Naive thymus-derived CD8-positive, alpha-beta T cell (primary cell): ENCODE measurements at regions not wholly inside any gene's neighbourhood (a gene's known extent, or its start where the extent isn't known, plus 50 kb on each side); places are given as distances from the start of the nearest gene placed in this dataset.
"Not testable (repeated sequence)": the region's sequence is repeated elsewhere in the genome, so short reads cannot be mapped to it uniquely, and the experiment has no call there.

Source experiments
- ATAC-seq, 2 donors: fragments of 150-1000 bp; cut with Tn5 transposase in 1 of 2; sonication (Bioruptor Pico), chemical (Tn5 transposase) in 1 of 2; 1 replicate in 1 of 2; 2 replicates in 1 of 2; pipeline ENCODE4 v1.10.0; 2021; ENCODE audit warnings: mild to moderate bottlenecking in 2 of 2, moderate library complexity in 2 of 2
- POLR2A ChIA-PET: fragments of 350-600 bp; sonication (Branson Sonifier 250); formaldehyde crosslinking; loops from one replicate; lab custom pipeline; 2021; ENCODE audit warnings: antibody characterized with exemption; lab: Charles Lee
- DNase-seq, 10 donors: peaks; one replicate each; pipeline versions ENCODE4 v3.0.0 to v3.0.0-alpha.2; 2020 to 2022
- H3K27ac Mint-ChIP-seq, 10 donors: one replicate each; pipeline ENCODE4 v1.8.0; 2020 to 2022; ENCODE audit warnings: mild to moderate bottlenecking in 10 of 10, mixed read lengths in 10 of 10, moderate library complexity in 4 of 10, inconsistent platforms in 1 of 10
- H3K27me3 Mint-ChIP-seq, 5 donors: one replicate each; pipeline ENCODE4 v1.8.0; 2021 to 2022; ENCODE audit warnings: mixed read lengths in 5 of 5
- H3K36me3 Mint-ChIP-seq, 3 donors: one replicate each; pipeline ENCODE4 v1.8.0; 2020 to 2022; ENCODE audit warnings: mixed read lengths in 3 of 3, mild to moderate bottlenecking in 2 of 3, inconsistent platforms in 1 of 3
- H3K4me1 Mint-ChIP-seq, 4 donors: one replicate each; pipeline ENCODE4 v1.8.0; 2021 to 2022; ENCODE audit warnings: mixed read lengths in 4 of 4
- H3K4me3 Mint-ChIP-seq, 10 donors: one replicate each; pipeline ENCODE4 v1.8.0; 2020 to 2022; ENCODE audit warnings: mild to moderate bottlenecking in 10 of 10, mixed read lengths in 10 of 10, moderate library complexity in 6 of 10, inconsistent platforms in 1 of 10
- H3K9me3 Mint-ChIP-seq, 9 donors: one replicate each; pipeline ENCODE4 v1.8.0; 2020 to 2022; ENCODE audit warnings: mixed read lengths in 9 of 9, mild to moderate bottlenecking in 3 of 9, inconsistent platforms in 1 of 9, moderate library complexity in 1 of 9

DNA sequence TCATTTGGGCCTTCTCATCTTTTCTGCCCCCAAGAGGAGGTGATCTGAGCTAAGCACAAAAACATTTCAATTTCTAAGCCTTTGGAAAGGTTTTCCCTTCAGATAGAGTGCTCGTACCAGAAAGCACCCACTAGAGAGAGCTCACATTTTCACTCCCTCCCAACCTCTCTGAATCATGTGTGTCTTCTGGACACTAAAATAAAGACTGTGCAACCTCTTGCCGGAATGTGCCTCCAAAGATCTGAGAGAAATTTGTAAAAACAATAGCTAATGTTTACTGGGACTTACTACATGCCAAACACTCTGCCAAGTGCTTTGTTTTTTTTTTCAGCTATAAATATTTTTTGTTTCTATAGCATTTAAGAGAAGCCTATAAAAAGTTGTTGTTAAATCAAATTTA lies 120.6 kb upstream of the LNX1 start:
- H3K27ac Mint-ChIP-seq, result no peak overlapping the region
- POLR2A ChIA-PET, result no interaction called here
- DNase-seq, result no peak
- no peaks in the 10 kb centered on the region for H3K36me3 Mint-ChIP-seq
- H3K27me3 Mint-ChIP-seq, result peaks cover 8 to 50% (median 10%) of the 10 kb centered on the region in 5 donors
- ATAC-seq, result no peak
- no peak overlapping the region for H3K4me3 Mint-ChIP-seq
- no peaks in the 10 kb centered on the region for H3K4me1 Mint-ChIP-seq
- no peaks in the 10 kb centered on the region for H3K9me3 Mint-ChIP-seq

DNA sequence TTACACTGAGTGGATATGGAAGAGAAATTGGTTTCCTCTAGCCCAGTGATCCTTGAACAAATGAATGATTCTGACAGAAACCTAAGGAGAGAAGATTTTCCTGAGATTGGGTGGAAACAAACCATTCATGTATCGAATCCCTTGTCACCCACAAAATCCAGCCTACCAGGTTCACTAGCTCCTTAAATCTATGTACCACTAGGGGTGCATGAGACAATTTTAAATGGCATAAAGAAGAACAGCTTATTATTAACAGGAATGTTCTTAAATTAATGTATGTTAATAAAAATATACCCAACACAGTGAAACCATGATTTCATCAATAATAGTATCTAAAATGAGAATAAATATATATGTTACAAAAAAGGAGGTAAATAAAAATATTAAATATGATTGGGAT lies 118.4 kb upstream of the LNX1 start:
- Mint-ChIP-seq H3K27me3 (peaks cover 4 to 55% (median 14%) of the 10 kb centered on the region in 5 donors), H3K9me3 (no peaks in the 10 kb centered on the region), H3K4me1 (peaks cover 0 to 6% (median 0%) of the 10 kb centered on the region in 4 donors), H3K27ac (no peak overlapping the region), H3K36me3 (no peaks in the 10 kb centered on the region), H3K4me3 (no peak overlapping the region)
- no peak for ATAC-seq
- no peak for DNase-seq
- POLR2A ChIA-PET, result no interaction called here

DNA sequence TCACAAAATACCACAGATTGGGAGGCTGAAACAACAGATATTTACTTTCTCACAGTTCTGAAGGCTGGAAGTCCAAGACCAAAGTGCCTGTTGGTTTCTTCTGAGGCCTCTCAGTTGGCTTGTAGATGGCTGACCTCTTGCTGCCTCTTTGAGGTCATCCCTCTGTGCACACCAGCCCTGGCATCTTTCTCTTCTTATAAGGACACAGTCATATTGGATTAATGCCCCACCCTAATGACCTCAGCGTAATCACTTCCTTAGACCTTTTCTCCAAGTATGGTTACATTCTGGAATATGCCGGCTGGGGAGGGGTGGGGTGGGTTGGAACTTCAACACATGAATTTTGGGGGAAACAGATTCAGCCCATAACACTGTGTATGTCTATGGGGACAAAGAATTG lies 116.2 kb upstream of the LNX1 start:
- Mint-ChIP-seq H3K9me3 (no peaks in the 10 kb centered on the region), H3K27me3 (peaks cover 1 to 52% (median 11%) of the 10 kb centered on the region in 5 donors), H3K36me3 (no peaks in the 10 kb centered on the region), H3K4me3 (no peak overlapping the region), H3K4me1 (peaks cover 5 to 20% (median 10%) of the 10 kb centered on the region in 4 donors), H3K27ac (no peak overlapping the region)
- DNase-seq (no peak), ATAC-seq (no peak)
- POLR2A ChIA-PET, result no interaction called here

DNA sequence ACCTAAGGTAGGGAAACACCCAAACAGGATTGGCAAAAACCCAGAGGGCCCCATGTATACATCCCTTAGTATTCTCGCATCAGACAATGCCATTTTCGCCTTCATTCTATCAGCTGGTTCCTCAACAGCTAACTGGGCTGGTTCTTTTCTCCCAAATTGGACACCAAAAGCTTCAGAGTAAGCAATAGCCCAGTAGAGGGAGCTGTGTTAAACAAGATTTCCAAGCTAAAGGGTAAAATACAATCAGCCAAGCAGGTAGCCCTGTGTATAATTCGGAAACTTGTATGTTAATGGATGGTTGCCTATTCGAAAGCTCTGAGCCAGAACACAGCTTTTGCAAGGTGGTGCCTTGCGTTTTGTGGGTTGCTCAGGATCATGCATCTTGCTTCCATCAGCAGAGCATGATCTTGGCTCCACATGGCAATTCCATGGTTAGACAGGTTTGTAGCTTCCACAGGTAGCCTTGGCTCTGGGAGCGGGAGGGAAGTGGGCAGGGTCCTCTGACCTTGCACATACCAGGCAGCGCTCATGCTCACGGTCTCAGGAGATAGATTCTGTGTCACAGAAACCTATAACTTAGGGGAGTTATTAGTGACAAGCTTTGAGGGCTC lies 115.2 kb upstream of the LNX1 start:
- Mint-ChIP-seq H3K9me3 (no peaks in the 10 kb centered on the region), H3K36me3 (no peaks in the 10 kb centered on the region), H3K27ac (no peak overlapping the region), H3K4me1 (peaks cover 6 to 24% (median 13%) of the 10 kb centered on the region in 4 donors), H3K4me3 (no peak overlapping the region), H3K27me3 (peaks cover 1 to 46% (median 11%) of the 10 kb centered on the region in 5 donors)
- POLR2A ChIA-PET, result no interaction called here
- ATAC-seq, result no peak
- no peak for DNase-seq

DNA sequence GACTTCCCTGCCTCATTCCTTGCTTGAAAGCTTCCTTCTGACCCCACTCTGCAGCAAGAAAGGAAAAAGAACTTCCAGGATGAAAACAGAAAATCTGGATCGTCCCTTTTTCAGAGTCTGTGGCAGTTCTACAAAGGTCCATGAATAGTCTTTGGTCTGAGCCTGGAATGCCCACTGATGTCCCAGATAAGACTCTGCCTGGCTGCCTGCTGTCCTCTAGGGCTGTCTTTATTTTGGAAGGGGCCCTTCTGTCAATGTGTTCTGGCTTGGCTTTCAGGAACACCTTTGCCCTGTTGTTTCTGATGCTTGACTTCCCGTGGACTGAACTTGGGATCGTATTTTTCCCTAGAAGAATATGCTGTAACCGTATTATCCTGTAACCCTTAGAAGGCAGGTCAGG lies 114.7 kb upstream of the LNX1 start:
- Mint-ChIP-seq H3K36me3 (no peaks in the 10 kb centered on the region), H3K27me3 (peaks cover 3 to 42% (median 11%) of the 10 kb centered on the region in 5 donors), H3K4me3 (no peak overlapping the region), H3K9me3 (peaks cover 0 to under 1% (median 0%) of the 10 kb centered on the region in 9 donors), H3K27ac (no peak overlapping the region), H3K4me1 (peaks cover 6 to 24% (median 13%) of the 10 kb centered on the region in 4 donors)
- no peak for ATAC-seq
- DNase-seq, result no peak
- POLR2A ChIA-PET, result no interaction called here

DNA sequence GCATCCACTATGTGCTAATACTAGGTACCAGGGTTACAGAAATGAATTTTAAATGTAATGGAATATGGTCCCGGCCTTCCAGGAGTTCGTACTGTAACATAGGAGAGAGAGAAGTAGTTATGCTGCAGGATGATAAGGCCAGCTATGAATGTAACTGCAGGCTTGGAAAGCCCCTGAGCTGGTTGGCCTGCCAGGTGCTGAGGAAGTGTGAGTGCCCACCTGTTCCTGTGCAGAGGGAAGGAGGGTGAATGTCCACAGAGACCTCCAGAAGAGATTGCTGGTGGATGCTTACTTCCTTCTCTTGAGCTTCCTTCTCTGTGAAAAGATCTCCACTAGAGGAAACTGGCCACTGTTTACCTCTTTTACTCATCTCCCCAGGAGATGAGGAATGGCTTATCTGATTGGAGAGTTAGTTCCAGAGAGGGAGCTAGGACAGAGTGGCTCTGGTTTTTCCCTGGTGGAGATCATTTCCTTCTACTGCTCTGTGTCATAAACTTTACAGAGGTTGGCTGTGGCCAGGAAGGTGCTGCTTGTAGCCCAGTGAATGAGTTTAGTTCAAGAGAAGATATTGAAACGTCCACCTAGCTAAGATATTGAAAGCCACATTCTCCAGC lies 114.0 kb upstream of the LNX1 start:
- peaks cover 6 to 24% (median 13%) of the 10 kb centered on the region in 4 donors for H3K4me1 Mint-ChIP-seq
- ATAC-seq, result no peak
- POLR2A ChIA-PET, result no interaction called here
- peaks cover 3 to 42% (median 11%) of the 10 kb centered on the region in 5 donors for H3K27me3 Mint-ChIP-seq
- no peak overlapping the region for H3K4me3 Mint-ChIP-seq
- H3K36me3 Mint-ChIP-seq, result no peaks in the 10 kb centered on the region
- H3K9me3 Mint-ChIP-seq, result peaks cover 0 to 2% (median 0%) of the 10 kb centered on the region in 9 donors
- H3K27ac Mint-ChIP-seq, result no peak overlapping the region
- DNase-seq, result no peak

DNA sequence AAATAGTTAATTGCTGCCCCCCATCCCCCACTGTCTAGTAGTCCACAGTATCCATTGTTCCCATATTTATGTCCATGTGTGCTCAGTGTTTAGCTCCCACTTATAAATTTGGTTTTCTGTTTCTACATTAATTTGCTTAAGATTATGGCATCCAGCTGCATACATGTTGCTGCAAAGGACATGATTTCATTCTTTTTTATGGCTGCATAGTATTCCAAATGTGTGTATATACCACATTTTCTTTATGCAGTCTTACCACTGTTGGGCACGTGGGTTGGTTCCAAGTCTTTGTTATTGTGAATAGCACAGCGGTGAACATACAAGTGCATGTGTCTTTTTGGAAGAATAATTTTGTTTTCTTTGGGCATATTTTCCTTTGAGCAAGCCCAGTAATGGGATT lies 113.0 kb upstream of the LNX1 start:
- no peaks in the 10 kb centered on the region for H3K36me3 Mint-ChIP-seq
- H3K27me3 Mint-ChIP-seq, result peaks cover 3 to 42% (median 15%) of the 10 kb centered on the region in 5 donors
- POLR2A ChIA-PET, result no interaction called here
- H3K4me3 Mint-ChIP-seq, result no peak overlapping the region
- H3K27ac Mint-ChIP-seq, result no peak overlapping the region
- peaks cover 6 to 24% (median 13%) of the 10 kb centered on the region in 4 donors for H3K4me1 Mint-ChIP-seq
- DNase-seq (no peak), ATAC-seq (no peak)
- H3K9me3 Mint-ChIP-seq, result peaks cover 0 to 2% (median 0%) of the 10 kb centered on the region in 9 donors

DNA sequence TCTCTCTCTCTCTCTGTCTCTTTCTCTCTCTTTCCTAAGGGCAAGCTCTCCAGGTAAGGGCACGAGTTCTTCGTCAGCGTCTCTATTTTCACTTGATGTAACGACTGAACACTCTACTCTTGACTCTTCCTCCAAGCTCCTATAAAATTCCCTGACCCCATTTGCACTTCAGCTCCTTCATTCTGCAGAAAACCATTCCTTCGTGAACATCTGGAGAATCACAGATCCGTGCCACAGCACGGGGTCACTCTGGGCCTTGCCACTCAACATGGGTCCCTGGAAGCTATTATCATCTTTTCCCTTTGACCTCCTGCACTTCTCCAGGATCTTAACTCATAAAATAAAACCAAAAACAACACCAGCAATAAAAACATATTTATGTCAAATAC lies 112.0 kb upstream of the LNX1 start:
- DNase-seq, result no peak
- no peak for ATAC-seq
- Mint-ChIP-seq H3K4me3 (peak overlapping the region in 8 of 10 donors; percentile 18 to 80 (median 55)), H3K27ac (peak overlapping the region in 5 of 10 donors; percentile 20 to 86 (median 33)), H3K36me3 (no peaks in the 10 kb centered on the region), H3K27me3 (peaks cover 3 to 37% (median 15%) of the 10 kb centered on the region in 5 donors), H3K9me3 (peaks cover 0 to 2% (median 0%) of the 10 kb centered on the region in 9 donors), H3K4me1 (peaks cover 6 to 24% (median 13%) of the 10 kb centered on the region in 4 donors)
- POLR2A ChIA-PET, result no interaction called here

DNA sequence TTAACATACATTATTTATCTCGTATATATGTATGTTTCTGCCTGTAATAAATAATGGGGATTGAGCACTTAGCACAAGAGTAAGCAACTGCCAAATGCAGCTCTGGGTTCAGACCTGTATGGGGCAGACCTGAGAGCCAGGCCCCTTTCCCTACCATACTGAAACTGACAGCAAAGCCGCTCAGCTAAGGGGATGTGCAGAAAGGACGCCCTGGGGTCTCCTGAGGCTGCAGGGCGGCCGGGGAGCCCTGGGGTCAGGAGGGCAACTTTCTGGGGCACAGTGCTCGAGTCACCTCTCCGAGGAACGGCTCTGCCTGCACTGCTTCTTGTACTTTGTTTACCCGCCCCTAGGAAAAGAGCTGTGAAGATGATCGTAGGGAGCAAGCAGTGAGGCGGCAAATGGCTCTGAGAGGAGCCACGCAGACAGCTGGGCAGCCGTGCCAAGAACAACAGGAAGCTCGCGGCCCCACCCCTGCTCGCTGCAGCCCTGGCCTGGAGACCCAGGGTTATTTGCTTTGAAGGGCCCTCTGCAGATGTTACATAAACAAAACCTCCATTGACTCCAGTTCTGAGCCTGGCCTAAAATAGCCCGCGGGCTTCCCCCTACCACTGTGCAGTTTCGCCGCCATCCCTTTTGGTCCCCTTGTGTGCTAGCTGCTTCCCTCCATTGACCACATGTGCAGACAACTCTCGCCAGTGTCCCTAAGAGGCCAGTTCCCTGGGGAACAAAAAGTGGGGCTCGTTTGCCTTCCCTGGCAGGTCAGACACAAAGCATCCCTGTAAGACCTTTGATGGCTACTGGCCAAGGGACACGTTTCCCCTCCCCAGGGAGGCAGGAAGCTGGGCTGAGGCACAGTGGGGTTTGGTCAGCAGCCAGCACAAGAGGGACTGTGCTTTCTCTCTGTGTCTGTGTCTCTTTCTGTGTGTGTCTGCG lies 111.3 kb upstream of the LNX1 start:
- POLR2A ChIA-PET, result no interaction called here
- Mint-ChIP-seq H3K4me1 (peaks cover 6 to 24% (median 13%) of the 10 kb centered on the region in 4 donors), H3K36me3 (no peaks in the 10 kb centered on the region), H3K4me3 (peak overlapping the region; percentile 18 to 80 (median 60)), H3K27ac (peak overlapping the region in 7 of 10 donors; percentile 20 to 86 (median 49)), H3K9me3 (peaks cover 0 to 2% (median 0%) of the 10 kb centered on the region in 9 donors), H3K27me3 (peaks cover 3 to 31% (median 10%) of the 10 kb centered on the region in 5 donors)
- DNase-seq, result no peak
- ATAC-seq, result peak; percentile 17 to 50

DNA sequence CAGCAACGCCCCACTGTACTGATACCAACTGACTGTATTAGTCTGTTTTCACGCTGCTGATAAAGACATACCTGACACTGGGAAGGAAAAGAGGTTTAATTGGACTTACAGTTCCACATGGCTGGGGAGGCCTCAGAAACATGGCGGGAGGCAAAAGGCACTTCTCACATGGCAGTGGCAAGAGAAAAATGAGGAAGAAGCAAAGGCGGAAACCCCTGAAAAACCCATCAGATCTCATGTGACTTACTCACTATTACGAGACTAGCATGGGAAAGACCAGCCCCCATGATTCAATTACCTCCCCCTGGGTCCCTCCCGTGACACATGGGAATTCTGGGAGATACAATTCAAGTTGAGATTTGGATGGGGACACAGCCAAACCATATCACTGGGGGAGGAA lies 110.0 kb upstream of the LNX1 start:
- DNase-seq, ATAC-seq, H3K9me3 Mint-ChIP-seq, H3K36me3 Mint-ChIP-seq, H3K4me3 Mint-ChIP-seq, POLR2A ChIA-PET: not testable (repeated sequence)
- peaks cover 1 to 17% (median 12%) of the 10 kb centered on the region in 5 donors for H3K27me3 Mint-ChIP-seq
- peaks cover 6 to 24% (median 13%) of the 10 kb centered on the region in 4 donors for H3K4me1 Mint-ChIP-seq
- H3K27ac Mint-ChIP-seq, result peak overlapping the region in 1 of 10 donors; percentile 75

DNA sequence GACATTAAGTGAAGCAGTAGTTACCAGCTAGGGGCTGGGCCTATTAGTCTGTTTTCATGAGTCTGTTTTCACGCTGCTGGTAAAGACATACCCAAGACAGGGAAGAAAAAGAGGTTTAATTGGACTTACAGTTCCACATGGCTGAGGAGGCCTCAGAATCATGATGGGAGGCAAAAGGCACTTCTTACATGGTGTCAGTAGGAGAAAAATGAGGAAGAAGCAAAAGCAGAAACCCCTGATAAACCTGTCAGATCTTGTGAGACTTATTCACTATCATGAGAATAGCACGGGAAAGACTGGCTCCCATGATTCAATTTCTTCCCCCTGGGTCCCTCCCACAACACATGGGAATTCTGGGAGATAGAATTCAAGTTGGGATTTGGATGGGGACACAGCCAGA lies 108.0 kb upstream of the LNX1 start:
- peaks cover 1 to 13% (median 8%) of the 10 kb centered on the region in 5 donors for H3K27me3 Mint-ChIP-seq
- ATAC-seq, H3K9me3 Mint-ChIP-seq, H3K4me3 Mint-ChIP-seq, DNase-seq, H3K36me3 Mint-ChIP-seq, POLR2A ChIA-PET, H3K27ac Mint-ChIP-seq: not testable (repeated sequence)
- peaks cover 6 to 19% (median 13%) of the 10 kb centered on the region in 4 donors for H3K4me1 Mint-ChIP-seq

DNA sequence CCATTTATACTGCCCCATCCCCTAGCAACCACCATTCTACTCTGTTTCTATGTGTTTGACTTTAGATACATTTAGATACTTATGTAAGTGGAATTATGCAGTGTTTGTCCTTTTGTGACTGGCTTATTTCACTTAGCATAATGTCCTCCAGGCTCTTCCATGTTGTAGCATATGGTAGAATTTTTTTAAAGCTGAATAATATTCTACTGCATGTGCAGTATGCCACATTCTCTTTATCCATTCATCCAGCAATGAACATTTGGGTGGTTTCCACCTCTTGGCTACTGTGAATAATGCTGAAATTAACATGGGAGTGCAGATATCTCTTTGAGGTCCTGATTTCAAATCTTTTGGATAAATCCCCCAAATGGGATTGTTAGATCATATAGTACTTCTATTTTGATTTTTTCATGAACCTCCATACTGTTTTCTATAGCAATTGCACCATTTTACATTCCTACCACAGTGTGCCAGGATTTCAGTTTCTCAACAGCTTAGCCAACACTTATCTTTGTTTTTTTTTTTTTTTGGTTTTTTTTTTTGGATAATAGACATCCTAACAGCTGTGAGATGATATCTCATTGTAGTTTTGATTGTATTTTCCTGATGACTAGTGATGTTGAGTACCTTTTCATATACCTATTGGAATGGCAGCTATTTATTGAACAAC lies 105.9 kb upstream of the LNX1 start:
- H3K27ac Mint-ChIP-seq, result no peak overlapping the region
- ATAC-seq, result no peak

More for the DNA sequence above, 105.9 kb upstream of the LNX1 start:
- POLR2A ChIA-PET, result interaction anchor here (0.7 kb wide), 1 partner anchor 293 kb away, joined by 6 read pairs; no protein-coding TSS in a partner anchor
- H3K9me3 Mint-ChIP-seq, result peaks cover 0 to 2% (median 0%) of the 10 kb centered on the region in 9 donors
- peaks cover 0 to 3% (median under 1%) of the 10 kb centered on the region in 4 donors for H3K4me1 Mint-ChIP-seq
- H3K4me3 Mint-ChIP-seq, result no peak overlapping the region
- H3K36me3 Mint-ChIP-seq, result no peaks in the 10 kb centered on the region
- DNase-seq, result no peak
- H3K27me3 Mint-ChIP-seq, result peaks cover 1 to 13% (median 6%) of the 10 kb centered on the region in 5 donors
